Body of pancreas (tissue), 4 donors: ENCODE measurements at regions not wholly inside any gene's neighbourhood (a gene's known extent, or its start where the extent isn't known, plus 50 kb on each side); places are given as distances from the start of the nearest gene placed in this dataset.

Source experiments
- CTCF ChIP-seq, 7 experiments: fragments of 450-650 bp in 4 of 7; fragments of 200-600 bp in 3 of 7; sonication (generic) in 3 of 7; IDR thresholded peaks; one replicate each; pipeline ENCODE4 v1.5.1; 2016 to 2019; ENCODE audit warnings: antibody characterized with exemption in 7 of 7
- POLR2A ChIP-seq, 3 donors: fragments of 450-650 bp; IDR thresholded peaks; one replicate each; pipeline ENCODE4 v1.6.1; 2016; ENCODE audit warnings: antibody characterized with exemption in 3 of 3, mild to moderate bottlenecking in 2 of 3

GRCh38 chr1:80453775-80454174 is 1347.0 kb upstream of the ADGRL2 start:
- TF ChIP-seq CTCF (IDR thresholded peaks at IDR 0.05), result no peak
- no peak for TF ChIP-seq POLR2A (IDR thresholded peaks at IDR 0.05)
